H54 (cell line): ENCODE measurements at regions not wholly inside any gene's neighbourhood (a gene's known extent, or its start where the extent isn't known, plus 50 kb on each side); places are given as distances from the start of the nearest gene placed in this dataset.
A peak's percentile ranks its signal among the peaks of the same experiment; 100 is the strongest.

Experiments used
- DNase-seq: peaks from one replicate; pipeline ENCODE4 v3.0.0; 2011; ENCODE audit warnings: low spot score, mixed read lengths; ENCODE audit not compliant: insufficient read length
- FAIRE-seq: peaks from 3 replicates; lab custom pipeline; 2011; peaks lifted over from hg19 to GRCh38; lab: Jason Lieb, UNC
- POLR2A ChIP-seq: IDR thresholded peaks from 2 replicates; pipeline ENCODE4 v1.6.1; 2011; ENCODE audit warnings: low read depth, mild to moderate bottlenecking, low read length

- TF ChIP-seq POLR2A, result no peak
- FAIRE-seq, result no peak
- DNase-seq, result no peak
Observed at GRCh38 chr1:218135371-218135770, 149.7 kb upstream of the RRP15 start.

GRCh38 chr1:218139761-218140160 lies 145.3 kb upstream of the RRP15 start:
- FAIRE-seq (no peak), DNase-seq (no peak)
- no peak for TF ChIP-seq POLR2A

GRCh38 chr1:218156595-218156994 lies 128.5 kb upstream of the RRP15 start:
- FAIRE-seq (no peak), DNase-seq (no peak)
- no peak for TF ChIP-seq POLR2A

- FAIRE-seq, result no peak
- no peak for TF ChIP-seq POLR2A
- no peak for DNase-seq
Observed at GRCh38 chr1:218163371-218163770, 121.7 kb upstream of the RRP15 start.

DNA sequence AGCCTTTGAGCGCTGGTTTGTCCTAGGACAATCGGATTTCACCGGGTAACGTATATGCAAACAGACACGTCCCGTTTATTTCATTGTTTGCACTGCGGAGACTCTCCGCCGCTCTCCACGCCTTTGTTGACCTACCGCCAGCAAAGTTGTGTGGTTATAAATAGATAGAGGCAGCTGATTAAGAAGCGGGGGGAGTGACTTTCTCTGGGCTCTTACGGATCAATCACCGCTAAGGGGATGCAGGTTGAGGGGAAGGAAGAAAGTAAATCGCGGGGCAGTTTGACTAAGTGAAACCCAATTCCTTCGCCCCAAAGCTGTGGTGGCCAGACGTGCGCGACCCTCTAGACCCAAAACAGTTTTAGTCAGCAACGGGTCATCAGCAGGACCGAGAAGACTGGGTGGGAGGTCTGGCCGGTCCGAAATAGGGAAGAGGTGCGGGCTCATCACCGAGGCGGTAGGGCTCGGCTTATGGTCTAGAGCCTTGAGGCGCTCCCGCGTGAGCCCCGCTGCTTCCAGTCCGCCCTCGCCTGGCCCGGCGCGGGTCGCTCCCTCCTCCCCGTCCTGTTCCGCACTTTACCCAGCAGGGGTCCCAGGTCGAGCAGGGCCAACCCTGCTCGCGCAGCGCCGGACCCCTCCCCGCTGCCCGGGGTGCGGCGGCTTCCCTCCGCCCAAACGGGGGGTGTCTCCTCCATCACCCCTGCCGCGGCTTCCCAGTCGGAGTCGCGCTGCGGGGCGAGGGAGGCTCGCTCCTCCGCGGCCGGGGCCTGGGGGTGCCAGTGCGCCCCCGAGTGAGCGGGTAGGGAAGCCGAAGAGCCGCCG lies 120.8 kb upstream of the RRP15 start:
- no peak for TF ChIP-seq POLR2A
- FAIRE-seq (no peak), DNase-seq (no peak)

DNA sequence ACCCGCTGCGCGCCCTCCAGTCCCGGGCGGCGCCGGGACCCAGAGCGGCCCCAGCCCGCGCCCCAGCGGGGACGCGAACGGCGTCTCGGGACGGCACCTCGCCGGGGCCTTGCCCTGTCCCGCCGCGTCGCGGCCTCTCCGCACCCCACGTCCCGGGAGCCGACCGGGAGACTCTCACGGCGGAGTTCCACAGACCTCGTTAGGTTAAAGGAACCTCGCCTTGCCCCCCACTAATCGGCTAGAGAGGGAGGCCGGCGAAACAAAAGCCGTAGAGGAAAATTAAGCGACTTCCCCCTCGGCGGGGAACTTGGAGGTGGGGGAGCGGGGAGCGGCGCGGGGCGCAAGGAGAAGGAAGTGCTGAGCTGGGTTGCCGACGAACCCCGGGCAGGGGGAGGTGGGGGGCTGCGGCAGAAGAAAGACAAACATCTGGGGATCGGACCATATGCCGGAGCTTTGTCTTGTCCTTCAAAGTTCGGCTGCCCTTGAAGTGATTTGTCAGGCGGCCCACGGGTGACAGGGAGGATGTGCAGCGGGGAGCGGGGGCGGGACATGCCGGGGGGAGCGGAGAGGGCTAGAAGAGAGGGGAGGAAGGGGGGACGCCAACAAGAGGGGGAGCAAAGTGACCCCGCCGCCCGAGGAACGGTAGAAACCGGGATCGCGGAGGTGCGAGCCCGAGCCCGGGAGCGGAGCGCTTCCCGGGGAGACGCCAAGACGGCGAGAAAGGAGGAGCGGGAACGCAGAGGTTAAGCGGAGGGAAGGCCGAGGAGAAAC lies 120.0 kb upstream of the RRP15 start:
- no peak for TF ChIP-seq POLR2A
- FAIRE-seq, result no peak
- peak; percentile 20 for DNase-seq

GRCh38 chr1:218165701-218166114 lies 119.4 kb upstream of the RRP15 start:
- FAIRE-seq (no peak), DNase-seq (no peak)
- TF ChIP-seq POLR2A, result no peak

DNA sequence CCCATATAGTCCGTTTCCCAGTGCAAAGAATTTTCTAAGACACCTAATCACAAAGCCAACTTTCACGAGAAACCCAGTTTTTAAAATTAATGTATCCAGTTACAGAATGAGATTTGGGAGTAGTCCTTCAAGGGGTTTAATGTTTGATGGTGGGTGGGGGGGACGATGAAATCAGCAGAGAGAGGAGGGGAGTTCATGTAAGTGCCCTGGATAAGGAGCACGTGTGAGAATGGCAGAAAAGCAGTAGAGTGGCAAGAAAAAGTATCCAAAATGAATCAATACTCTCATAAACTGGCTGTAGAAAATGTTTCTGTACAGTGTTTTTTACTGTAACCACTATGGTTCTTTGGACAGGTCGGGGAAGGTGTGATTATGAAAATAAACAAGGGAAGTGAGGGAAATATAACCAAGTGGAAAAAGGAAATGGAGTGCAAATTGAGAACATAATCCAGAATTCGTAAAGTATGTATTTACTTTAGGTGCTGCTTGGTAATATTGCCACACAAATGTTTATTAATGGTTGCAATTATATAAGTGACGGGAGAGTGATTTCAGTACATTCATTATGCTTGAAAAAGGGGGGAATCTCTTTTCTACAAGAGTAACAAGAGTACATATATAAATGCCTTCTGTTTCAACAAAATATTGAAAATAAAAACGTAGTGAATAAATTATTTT lies 118.7 kb upstream of the RRP15 start:
- no peak for DNase-seq
- FAIRE-seq, result no peak
- TF ChIP-seq POLR2A, result no peak

- no peak for TF ChIP-seq POLR2A
- FAIRE-seq (peak; percentile 65), DNase-seq (no peak)
Observed at GRCh38 chr1:218171302-218171893, 113.7 kb upstream of the RRP15 start.

DNA sequence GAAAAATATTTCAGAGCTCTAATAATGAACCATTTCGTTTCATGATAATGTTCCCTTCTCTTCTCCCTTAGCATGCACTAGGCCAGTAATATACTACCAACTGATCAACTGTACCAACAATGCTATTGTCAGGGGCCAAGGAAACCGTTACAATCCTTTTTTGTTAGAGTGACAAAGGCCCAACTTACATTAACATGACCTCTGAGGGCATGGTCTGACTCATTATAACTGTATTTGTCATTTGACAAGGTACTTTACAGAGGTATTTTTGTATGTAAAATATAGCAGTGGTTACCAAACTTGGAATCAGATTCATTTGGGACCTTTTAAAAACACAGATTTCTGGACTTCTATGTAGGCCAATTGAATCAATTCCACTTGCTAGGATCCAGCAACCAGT lies 102.6 kb upstream of the RRP15 start:
- DNase-seq (no peak), FAIRE-seq (no peak)
- TF ChIP-seq POLR2A, result no peak

DNA sequence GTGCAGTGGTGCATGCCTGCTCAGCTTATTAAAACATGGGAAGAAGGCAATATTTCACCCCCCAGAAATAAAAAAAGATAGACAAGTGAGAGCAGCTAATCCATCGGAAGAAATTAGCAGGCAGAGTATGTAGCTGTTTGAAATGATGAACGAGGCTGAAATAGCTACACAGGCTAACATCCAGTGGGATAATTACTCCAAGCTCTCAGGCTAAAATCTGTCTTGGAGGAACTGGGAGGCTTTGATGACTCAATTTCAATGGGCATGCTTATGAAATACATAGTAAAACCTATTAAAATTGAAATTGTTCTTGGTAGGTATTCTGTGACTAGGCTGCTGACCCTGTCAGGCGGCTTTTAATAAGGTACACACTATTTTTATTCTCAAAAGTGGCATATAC lies 84.1 kb upstream of the RRP15 start:
- no peak for TF ChIP-seq POLR2A
- DNase-seq, result no peak
- FAIRE-seq, result no peak

GRCh38 chr1:218201601-218202000 lies 83.5 kb upstream of the RRP15 start:
- FAIRE-seq (no peak), DNase-seq (no peak)
- TF ChIP-seq POLR2A, result no peak

GRCh38 chr1:218205721-218206120 lies 79.4 kb upstream of the RRP15 start:
- DNase-seq (no peak), FAIRE-seq (no peak)
- no peak for TF ChIP-seq POLR2A

DNA sequence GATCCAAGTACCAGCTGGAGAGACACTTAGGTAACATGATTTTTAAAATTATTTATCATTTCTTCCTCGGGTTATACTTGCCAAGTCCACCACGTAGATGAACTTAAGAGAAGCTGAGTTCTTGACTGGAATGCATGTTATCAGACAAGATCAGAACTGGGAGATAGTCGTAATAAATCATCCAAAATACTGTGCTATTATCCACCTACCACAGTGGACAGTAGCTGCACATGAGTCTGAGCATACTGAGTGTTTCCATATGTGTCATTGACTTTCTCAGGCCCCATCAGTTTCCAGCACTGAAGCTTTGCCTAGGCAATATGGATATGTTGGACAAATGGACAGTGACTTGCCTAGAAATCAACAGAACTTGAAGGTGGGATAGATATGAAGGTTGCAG lies 77.9 kb upstream of the RRP15 start:
- no peak for FAIRE-seq
- TF ChIP-seq POLR2A, result no peak
- DNase-seq, result no peak
